ENCODE measurements at regions not wholly inside any gene's neighbourhood (a gene's known extent, or its start where the extent isn't known, plus 50 kb on each side); places are given as distances from the start of the nearest gene placed in this dataset.
A peak's percentile ranks its signal among the peaks of the same experiment; 100 is the strongest.

- no peak for TF ChIP-seq CTCF (IDR thresholded peaks at IDR 0.05; ENCODE audit: unreplicated experiment)
- no peaks in the 10 kb centered on the region for H3K27me3 Mint-ChIP-seq (ENCODE audit: low read depth)
- H3K4me3 Mint-ChIP-seq, result no peak overlapping the region
- no peak overlapping the region for H3K27ac Mint-ChIP-seq
- peaks cover 7% of the 10 kb centered on the region for H3K9me3 Mint-ChIP-seq
- no peaks in the 10 kb centered on the region for H3K36me3 Mint-ChIP-seq
- no peak for DNase-seq (ENCODE audit: low spot score in 2 of 2, unreplicated experiment in 2 of 2)
- H3K4me1 Mint-ChIP-seq, result peaks cover 23% of the 10 kb centered on the region
Observed at GRCh38 chr13:76687467-76687866, 198.7 kb downstream of the KCTD12 start.

- H3K4me3 Mint-ChIP-seq, result no peak overlapping the region
- no peak for DNase-seq (ENCODE audit: low spot score in 2 of 2, unreplicated experiment in 2 of 2)
- TF ChIP-seq CTCF (IDR thresholded peaks at IDR 0.05; ENCODE audit: unreplicated experiment), result no peak
- H3K27me3 Mint-ChIP-seq (ENCODE audit: low read depth), result no peaks in the 10 kb centered on the region
- H3K36me3 Mint-ChIP-seq, result no peaks in the 10 kb centered on the region
- H3K9me3 Mint-ChIP-seq, result peaks cover 7% of the 10 kb centered on the region
- no peak overlapping the region for H3K27ac Mint-ChIP-seq
- peaks cover 23% of the 10 kb centered on the region for H3K4me1 Mint-ChIP-seq
Observed at GRCh38 chr13:76685938-76686337, 200.3 kb downstream of the KCTD12 start.

- H3K4me1 Mint-ChIP-seq, result peaks cover 23% of the 10 kb centered on the region
- no peak overlapping the region for H3K4me3 Mint-ChIP-seq
- TF ChIP-seq CTCF (IDR thresholded peaks at IDR 0.05; ENCODE audit: unreplicated experiment), result no peak
- H3K27me3 Mint-ChIP-seq (ENCODE audit: low read depth), result no peaks in the 10 kb centered on the region
- H3K36me3 Mint-ChIP-seq, result no peaks in the 10 kb centered on the region
- H3K9me3 Mint-ChIP-seq, result peaks cover 3% of the 10 kb centered on the region
- no peak for DNase-seq (ENCODE audit: low spot score in 2 of 2, unreplicated experiment in 2 of 2)
- peak overlapping the region; percentile 5 for H3K27ac Mint-ChIP-seq
Observed at GRCh38 chr13:76684336-76684735, 201.9 kb downstream of the KCTD12 start.

DNA sequence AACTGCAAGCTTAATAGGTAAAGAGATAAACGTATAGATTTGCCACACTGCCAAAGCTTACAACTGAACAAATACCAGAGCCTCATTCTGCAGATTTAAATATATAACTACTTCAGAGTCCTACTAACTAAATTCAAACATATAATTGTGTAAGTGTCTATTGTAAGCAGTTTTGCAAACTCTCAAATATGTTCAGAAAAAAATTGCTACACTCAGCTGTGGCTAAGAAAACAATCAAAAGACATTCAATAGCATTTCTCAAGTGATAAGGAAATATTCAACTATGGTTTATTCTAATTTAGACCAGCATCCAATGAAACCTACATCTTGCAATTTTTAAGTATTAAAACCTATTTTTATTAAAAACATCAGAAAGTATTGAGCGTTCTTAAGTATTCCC is 202.4 kb downstream of the KCTD12 start:
- Mint-ChIP-seq H3K4me1 (peaks cover 23% of the 10 kb centered on the region), H3K36me3 (no peaks in the 10 kb centered on the region), H3K27ac (no peak overlapping the region), H3K9me3 (no peaks in the 10 kb centered on the region), H3K27me3 (ENCODE audit: low read depth) (no peaks in the 10 kb centered on the region), H3K4me3 (no peak overlapping the region)
- no peak for TF ChIP-seq CTCF (IDR thresholded peaks at IDR 0.05; ENCODE audit: unreplicated experiment)
- no peak for DNase-seq (ENCODE audit: low spot score in 2 of 2, unreplicated experiment in 2 of 2)

DNA sequence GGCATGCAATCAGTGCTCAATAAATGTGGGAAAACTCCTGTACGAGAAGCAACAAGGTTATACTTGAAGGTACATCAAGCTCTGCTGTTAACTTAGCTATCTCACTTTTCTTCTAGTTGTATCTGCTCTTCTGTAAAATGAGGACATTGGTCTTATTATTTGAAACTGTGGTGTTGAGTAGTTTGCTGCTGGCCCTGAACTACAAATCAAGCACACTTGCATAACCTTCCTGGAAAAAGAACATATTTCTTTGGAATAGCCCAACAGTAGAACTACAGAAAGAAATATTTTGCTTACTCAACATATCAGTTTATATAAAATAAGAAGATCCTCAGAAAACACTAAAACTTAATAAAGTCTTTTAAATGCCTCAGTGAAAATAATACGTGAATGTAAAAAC is 203.0 kb downstream of the KCTD12 start:
- Mint-ChIP-seq H3K27ac (no peak overlapping the region), H3K9me3 (no peaks in the 10 kb centered on the region), H3K4me3 (no peak overlapping the region)

More for the DNA sequence above, 203.0 kb downstream of the KCTD12 start:
- Mint-ChIP-seq H3K4me1 (peaks cover 23% of the 10 kb centered on the region), H3K27me3 (ENCODE audit: low read depth) (no peaks in the 10 kb centered on the region), H3K36me3 (no peaks in the 10 kb centered on the region)
- no peak for TF ChIP-seq CTCF (IDR thresholded peaks at IDR 0.05; ENCODE audit: unreplicated experiment)
- DNase-seq (ENCODE audit: low spot score in 2 of 2, unreplicated experiment in 2 of 2), result no peak
